ENCODE measurements at regions not wholly inside any gene's neighbourhood (a gene's known extent, or its start where the extent isn't known, plus 50 kb on each side); places are given as distances from the start of the nearest gene placed in this dataset.

GRCh38 chr6:163759542-163759941 is 345.0 kb downstream of the QKI start:
- no peak for ATAC-seq
- Histone ChIP-seq H3K4me1 (peaks cover 5% of the 10 kb centered on the region), H3K36me3 (no peaks in the 10 kb centered on the region), H3K27me3 (no peaks in the 10 kb centered on the region), H3K27ac (no peak overlapping the region), H3K4me3 (no peak overlapping the region), H3K9me3 (no peaks in the 10 kb centered on the region)
- intact Hi-C loops (cut with DNase I) = no loop called here
- TF ChIP-seq CTCF (IDR thresholded peaks at IDR 0.05) = no peak
- no peak for DNase-seq

GRCh38 chr6:163757520-163757919 is 343.0 kb downstream of the QKI start:
- Histone ChIP-seq H3K27ac (no peak overlapping the region), H3K4me1 (no peaks in the 10 kb centered on the region), H3K9me3 (no peaks in the 10 kb centered on the region), H3K36me3 (no peaks in the 10 kb centered on the region), H3K4me3 (no peak overlapping the region), H3K27me3 (no peaks in the 10 kb centered on the region)
- no peak for DNase-seq
- ATAC-seq = peak; percentile 33
- intact Hi-C loops (cut with DNase I) = no loop called here
- no peak for TF ChIP-seq CTCF (IDR thresholded peaks at IDR 0.05)

- no peak overlapping the region for H3K27ac ChIP-seq
- H3K4me1 ChIP-seq = peaks cover 3% of the 10 kb centered on the region
- no peaks in the 10 kb centered on the region for H3K9me3 ChIP-seq
- H3K4me3 ChIP-seq = no peak overlapping the region
- ATAC-seq = peak; percentile 76
- DNase-seq = no peak
- TF ChIP-seq CTCF (IDR thresholded peaks at IDR 0.05) = no peak
- intact Hi-C loops (cut with DNase I) = no loop called here
- no peaks in the 10 kb centered on the region for H3K36me3 ChIP-seq
- H3K27me3 ChIP-seq = no peaks in the 10 kb centered on the region
Observed at GRCh38 chr6:163756079-163756478, 341.6 kb downstream of the QKI start.

- Histone ChIP-seq H3K4me1 (peaks cover 5% of the 10 kb centered on the region), H3K9me3 (no peaks in the 10 kb centered on the region), H3K27ac (no peak overlapping the region), H3K27me3 (no peaks in the 10 kb centered on the region), H3K36me3 (no peaks in the 10 kb centered on the region), H3K4me3 (no peak overlapping the region)
- peak; percentile 13 for ATAC-seq
- TF ChIP-seq CTCF (IDR thresholded peaks at IDR 0.05) = no peak
- intact Hi-C loops (cut with DNase I) = no loop called here
- DNase-seq = no peak
Observed at GRCh38 chr6:163754866-163755265, 340.3 kb downstream of the QKI start.

GRCh38 chr6:163753430-163753829 is 338.9 kb downstream of the QKI start:
- Histone ChIP-seq H3K4me1 (peaks cover 5% of the 10 kb centered on the region), H3K4me3 (no peak overlapping the region), H3K9me3 (no peaks in the 10 kb centered on the region), H3K36me3 (no peaks in the 10 kb centered on the region), H3K27me3 (no peaks in the 10 kb centered on the region), H3K27ac (no peak overlapping the region)
- DNase-seq (no peak), ATAC-seq (no peak)
- intact Hi-C loops (cut with DNase I) = no loop called here
- no peak for TF ChIP-seq CTCF (IDR thresholded peaks at IDR 0.05)

GRCh38 chr6:163752446-163752845 is 337.9 kb downstream of the QKI start:
- Histone ChIP-seq H3K4me3 (no peak overlapping the region), H3K9me3 (no peaks in the 10 kb centered on the region), H3K27me3 (no peaks in the 10 kb centered on the region), H3K4me1 (peaks cover 5% of the 10 kb centered on the region), H3K27ac (no peak overlapping the region), H3K36me3 (no peaks in the 10 kb centered on the region)
- TF ChIP-seq CTCF (IDR thresholded peaks at IDR 0.05) = no peak
- ATAC-seq = no peak
- DNase-seq = no peak
- intact Hi-C loops (cut with DNase I) = no loop called here
